ENCODE measurements at regions not wholly inside any gene's neighbourhood (a gene's known extent, or its start where the extent isn't known, plus 50 kb on each side); places are given as distances from the start of the nearest gene placed in this dataset.

DNA sequence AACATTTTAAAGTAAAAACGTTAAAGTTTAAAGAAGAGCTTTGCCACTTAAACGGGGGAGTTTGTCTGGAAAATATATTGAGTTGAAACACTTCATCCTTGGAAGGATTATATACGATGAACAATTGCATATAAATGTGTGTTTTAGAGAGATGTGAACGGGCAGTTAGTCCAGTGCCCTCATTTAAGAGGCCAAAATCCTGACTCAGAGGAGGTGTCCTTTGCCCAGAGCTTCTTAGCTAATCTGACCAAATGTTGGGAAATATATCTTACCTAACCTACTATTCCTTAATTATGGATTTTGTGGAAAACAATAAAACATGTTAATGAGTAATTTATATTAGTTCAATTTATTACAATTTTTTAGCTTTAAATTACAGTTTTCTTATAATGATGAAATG, 327.2 kb upstream of the DIPK2B start:
- TF ChIP-seq CTCF (IDR thresholded peaks at IDR 0.05) (no peak), POLR2A (IDR thresholded peaks at IDR 0.05) (no peak)
